ENCODE measurements at regions not wholly inside any gene's neighbourhood (a gene's known extent, or its start where the extent isn't known, plus 50 kb on each side); places are given as distances from the start of the nearest gene placed in this dataset.
"Not testable (repeated sequence)": the region's sequence is repeated elsewhere in the genome, so short reads cannot be mapped to it uniquely, and the experiment has no call there.

- in situ Hi-C loops (cut with HindIII; ENCODE audit: low pct_unique_long_range_greater_than_20kb, low sequenced_read_pairs) (loop anchor here (10.0 to 25.0 kb wide), 2 partner anchors 124 to 338 kb away; partner anchors contain the start of gene IRF2BP2), intact Hi-C loops (cut with micrococcal nuclease; ENCODE audit: unreplicated experiment) (no loop called here)
- Histone ChIP-seq H3K27ac (ENCODE audit: low read length) (peak overlapping the region; percentile 100; the same call in 1 of the 2 replicates), H3K4me1 (ENCODE audit: control insufficient read depth, insufficient read depth, low read length) (peaks cover 16% of the 10 kb centered on the region), H3K9me3 (ENCODE audit: control insufficient read depth, insufficient read depth, low read depth, low read length) (peaks cover 6% of the 10 kb centered on the region; the same call in 1 of the 2 replicates), H3K27me3 (ENCODE audit: control insufficient read depth, insufficient read depth, low read length) (no peaks in the 10 kb centered on the region), H3K4me3 (ENCODE audit: low read depth in 2 of 2, low read length in 2 of 2) (no peak overlapping the region), H3K36me3 (ENCODE audit: control insufficient read depth, insufficient read depth, low read length) (no peaks in the 10 kb centered on the region)
- DNase-seq (ENCODE audit: low read depth, low spot score): no peak
- no peak for TF ChIP-seq SIN3A (IDR thresholded peaks at IDR 0.05; ENCODE audit: borderline replicate concordance, insufficient read depth, low read depth, low read length)
- no peak for TF ChIP-seq REST (IDR thresholded peaks at IDR 0.05; ENCODE audit: insufficient read depth in 1 of 2, low read depth in 2 of 2, low read length in 1 of 2)
- no peak for TF ChIP-seq TCF7L2 (IDR thresholded peaks at IDR 0.05; ENCODE audit: low read depth, low read length)
- TF ChIP-seq POLR2AphosphoS5 (IDR thresholded peaks at IDR 0.05; ENCODE audit: low read depth, low read length): no peak
- TF ChIP-seq CTCF (IDR thresholded peaks at IDR 0.05): no peak
- ChIA-PET POLR2A (interaction anchor here (0.6 kb wide), 1 partner anchor 45 kb away, joined by 4 read pairs; no protein-coding TSS in a partner anchor), CTCF (no interaction called here)
- no peak for ATAC-seq
- no TSS peak for BruUV-seq (replicated peaks)
Measured at GRCh38 chr1:234950598-234950997, 178.0 kb downstream of the TOMM20 start.

- H3K9me3 ChIP-seq (ENCODE audit: control insufficient read depth, insufficient read depth, low read depth, low read length); H3K36me3 ChIP-seq (ENCODE audit: control insufficient read depth, insufficient read depth, low read length); DNase-seq (ENCODE audit: low read depth, low spot score); ATAC-seq; BruUV-seq (replicated peaks); H3K4me1 ChIP-seq (ENCODE audit: control insufficient read depth, insufficient read depth, low read length); intact Hi-C loops (cut with micrococcal nuclease; ENCODE audit: unreplicated experiment); in situ Hi-C loops (cut with HindIII; ENCODE audit: low pct_unique_long_range_greater_than_20kb, low sequenced_read_pairs); H3K27me3 ChIP-seq (ENCODE audit: control insufficient read depth, insufficient read depth, low read length); H3K4me3 ChIP-seq (ENCODE audit: low read depth in 2 of 2, low read length in 2 of 2): not testable (repeated sequence)
- ChIA-PET CTCF (interaction anchor here (0.6 kb wide), 1 partner anchor 229 kb away, joined by 3 read pairs; no protein-coding TSS in a partner anchor), POLR2A (interaction anchor here (0.6 kb wide), 2 partner anchors 116 to 340 kb away, joined by 3 read pairs; no protein-coding TSS in a partner anchor)
- peak overlapping the region; percentile 60; the same call in 1 of the 2 replicates for H3K27ac ChIP-seq (ENCODE audit: low read length)
Measured at GRCh38 chr1:234949528-234949927, 179.1 kb downstream of the TOMM20 start.

GRCh38 chr1:234944439-234945344, 183.9 kb downstream of the TOMM20 start:
- TF ChIP-seq SIN3A (IDR thresholded peaks at IDR 0.05; ENCODE audit: borderline replicate concordance, insufficient read depth, low read depth, low read length) (no peak), POLR2AphosphoS5 (IDR thresholded peaks at IDR 0.05; ENCODE audit: low read depth, low read length) (no peak)
- Histone ChIP-seq H3K27ac (ENCODE audit: low read length) (peak overlapping the region; percentile 79), H3K9me3 (ENCODE audit: control insufficient read depth, insufficient read depth, low read depth, low read length) (no peaks in the 10 kb centered on the region; the same call in 1 of the 2 replicates), H3K36me3 (ENCODE audit: control insufficient read depth, insufficient read depth, low read length) (no peaks in the 10 kb centered on the region), H3K4me3 (ENCODE audit: low read depth in 2 of 2, low read length in 2 of 2) (no peak overlapping the region), H3K4me1 (ENCODE audit: control insufficient read depth, insufficient read depth, low read length) (no peaks in the 10 kb centered on the region), H3K27me3 (ENCODE audit: control insufficient read depth, insufficient read depth, low read length) (no peaks in the 10 kb centered on the region)
- intact Hi-C loops (cut with micrococcal nuclease; ENCODE audit: unreplicated experiment): no loop called here
- BruUV-seq (replicated peaks): no TSS peak
- POLR2A ChIA-PET: no interaction called here
- ATAC-seq (no peak), DNase-seq (ENCODE audit: low read depth, low spot score) (no peak)
- in situ Hi-C loops (cut with HindIII; ENCODE audit: low pct_unique_long_range_greater_than_20kb, low sequenced_read_pairs): no loop called here
- CTCF ChIA-PET: no interaction called here

Data from Panc1 (cell line).